ENCODE measurements at regions not wholly inside any gene's neighbourhood (a gene's known extent, or its start where the extent isn't known, plus 50 kb on each side); places are given as distances from the start of the nearest gene placed in this dataset.

DNA sequence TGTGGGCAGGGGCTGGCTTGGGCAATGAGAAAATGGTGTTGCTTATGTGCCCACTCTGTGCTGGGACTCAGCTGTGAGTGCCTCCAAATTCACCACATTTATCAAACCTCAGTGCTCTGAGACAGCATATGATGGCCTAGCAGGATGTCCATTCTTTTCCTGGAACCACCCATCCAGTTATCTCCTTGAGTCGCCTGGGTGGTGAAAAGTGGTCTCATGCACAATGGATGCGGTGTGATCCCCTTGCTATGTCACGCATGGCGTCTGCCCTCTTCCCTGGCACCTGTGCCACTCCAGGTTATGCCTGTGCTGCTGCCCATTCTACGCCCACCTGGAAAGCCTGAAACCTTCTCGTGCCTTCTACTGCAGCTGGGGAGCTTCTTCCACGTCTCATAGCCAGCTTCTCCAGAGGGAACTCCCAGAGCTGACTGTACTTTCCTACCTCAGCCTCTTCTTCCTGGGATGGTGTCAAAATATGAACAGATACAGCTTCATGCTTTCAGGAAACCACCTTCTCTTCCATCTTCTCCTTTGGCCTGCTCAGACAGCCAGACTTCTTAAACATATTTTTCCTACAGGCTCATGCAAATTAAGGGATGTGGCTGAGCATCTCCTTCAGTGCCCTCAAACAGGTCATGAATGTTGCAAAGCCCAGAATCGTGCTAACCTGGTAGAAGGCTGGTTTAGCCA, 147.3 kb downstream of the PFKFB3 start:
- no peak overlapping the region for H4K8ac ChIP-seq (ENCODE audit: low read depth, low read length)
- no peaks in the 10 kb centered on the region for H3K79me2 ChIP-seq (ENCODE audit: control insufficient read depth, insufficient read depth, low read length)
- H3K4me2 ChIP-seq (ENCODE audit: low read length), result no peak overlapping the region
- H3K56ac ChIP-seq (ENCODE audit: low read length), result no peak overlapping the region
- no CpG with 5 or more reads among the region's 8 CpGs for WGBS (ENCODE audit: extremely low coverage, insufficient coverage, low lambda C conversion rate)
- no peaks in the 10 kb centered on the region for H3K36me3 ChIP-seq (ENCODE audit: control insufficient read depth, insufficient read depth, low read length)
- no peak overlapping the region for H2BK120ac ChIP-seq (ENCODE audit: low read depth, low read length)
- no peak overlapping the region for H3K4ac ChIP-seq (ENCODE audit: low read depth, low read length)
- H4K5ac ChIP-seq (ENCODE audit: low read length), result no peak overlapping the region
- H3K23ac ChIP-seq (ENCODE audit: low read length), result no peak overlapping the region
- H3K27me3 ChIP-seq (ENCODE audit: insufficient read depth, low read length, poor library complexity), result no peaks in the 10 kb centered on the region
- H2BK15ac ChIP-seq (replicated peaks; ENCODE audit: low read depth), result no peak overlapping the region
- H3K27ac ChIP-seq (ENCODE audit: low read depth, low read length), result no peak overlapping the region
- DNase-seq, result no peak
- H3K4me3 ChIP-seq (ENCODE audit: low read length), result no peak overlapping the region
- H3K9ac ChIP-seq (ENCODE audit: low read length), result no peak overlapping the region
- H3K79me1 ChIP-seq (ENCODE audit: low read length), result no peaks in the 10 kb centered on the region
- H3K18ac ChIP-seq (ENCODE audit: low read length), result no peak overlapping the region
- H2BK5ac ChIP-seq (ENCODE audit: low read length), result no peak overlapping the region
- H2AK5ac ChIP-seq (ENCODE audit: low read length), result no peak overlapping the region
- no peaks in the 10 kb centered on the region for H3K4me1 ChIP-seq (ENCODE audit: control insufficient read depth, low read depth, low read length)

DNA sequence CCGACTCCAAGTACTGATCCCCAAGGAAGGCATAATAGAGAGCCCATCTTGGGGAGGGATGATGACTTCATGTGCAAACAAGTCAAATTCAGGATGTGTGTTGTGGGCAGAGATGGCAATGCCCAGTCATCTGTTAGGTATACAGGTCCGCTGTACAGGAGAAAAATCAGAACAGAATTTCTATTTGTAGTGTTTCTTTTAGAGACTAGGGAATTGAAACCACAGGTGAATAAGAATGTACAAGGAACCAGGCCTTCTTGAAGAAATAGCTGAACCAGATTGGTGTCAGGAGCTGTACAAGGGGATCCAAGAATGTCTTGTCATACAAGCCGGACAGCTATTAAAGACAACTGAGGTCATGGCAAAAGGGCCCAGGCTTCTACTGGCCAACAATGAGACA, 147.9 kb downstream of the PFKFB3 start:
- H3K56ac ChIP-seq (ENCODE audit: low read length), result no peak overlapping the region
- no CpG with 5 or more reads among the region's 3 CpGs for WGBS (ENCODE audit: extremely low coverage, insufficient coverage, low lambda C conversion rate)
- H3K4me1 ChIP-seq (ENCODE audit: control insufficient read depth, low read depth, low read length), result no peaks in the 10 kb centered on the region
- H3K27ac ChIP-seq (ENCODE audit: low read depth, low read length), result no peak overlapping the region
- H3K27me3 ChIP-seq (ENCODE audit: insufficient read depth, low read length, poor library complexity), result no peaks in the 10 kb centered on the region
- no peak for DNase-seq
- no peaks in the 10 kb centered on the region for H3K79me2 ChIP-seq (ENCODE audit: control insufficient read depth, insufficient read depth, low read length)
- H3K4ac ChIP-seq (ENCODE audit: low read depth, low read length), result no peak overlapping the region
- no peak overlapping the region for H3K4me2 ChIP-seq (ENCODE audit: low read length)
- no peak overlapping the region for H3K18ac ChIP-seq (ENCODE audit: low read length)
- H2BK15ac ChIP-seq (replicated peaks; ENCODE audit: low read depth), result no peak overlapping the region
- no peak overlapping the region for H3K4me3 ChIP-seq (ENCODE audit: low read length)
- no peak overlapping the region for H4K8ac ChIP-seq (ENCODE audit: low read depth, low read length)
- no peak overlapping the region for H4K5ac ChIP-seq (ENCODE audit: low read length)
- no peaks in the 10 kb centered on the region for H3K79me1 ChIP-seq (ENCODE audit: low read length)
- H3K36me3 ChIP-seq (ENCODE audit: control insufficient read depth, insufficient read depth, low read length), result no peaks in the 10 kb centered on the region
- H2BK5ac ChIP-seq (ENCODE audit: low read length), result no peak overlapping the region
- H3K9ac ChIP-seq (ENCODE audit: low read length), result no peak overlapping the region
- H3K23ac ChIP-seq (ENCODE audit: low read length), result no peak overlapping the region
- no peak overlapping the region for H2AK5ac ChIP-seq (ENCODE audit: low read length)
- no peak overlapping the region for H2BK120ac ChIP-seq (ENCODE audit: low read depth, low read length)

DNA sequence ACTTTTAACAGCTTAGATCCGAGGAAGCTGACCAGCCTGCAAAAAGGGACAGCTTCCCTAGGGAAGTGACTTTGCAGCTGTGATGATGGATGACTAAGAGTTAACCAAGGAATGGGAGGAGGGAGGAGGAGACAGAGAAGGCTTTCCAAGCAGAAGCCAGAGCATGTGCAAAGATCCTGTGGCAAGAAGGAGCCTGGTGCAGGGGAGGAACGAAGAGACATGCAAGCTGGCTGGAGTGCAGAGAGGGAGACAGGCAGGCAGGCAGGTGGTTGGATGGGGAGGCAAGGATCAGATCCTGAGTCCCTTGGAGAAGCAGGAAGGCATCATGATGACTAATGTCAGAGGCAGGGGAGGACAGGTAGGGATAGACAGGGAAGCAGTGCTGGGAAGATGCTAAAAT, 148.8 kb downstream of the PFKFB3 start:
- Histone ChIP-seq H4K8ac (ENCODE audit: low read depth, low read length) (no peak overlapping the region), H3K9ac (ENCODE audit: low read length) (no peak overlapping the region), H2AK5ac (ENCODE audit: low read length) (no peak overlapping the region), H3K79me1 (ENCODE audit: low read length) (no peaks in the 10 kb centered on the region), H3K23ac (ENCODE audit: low read length) (no peak overlapping the region), H3K4me3 (ENCODE audit: low read length) (no peak overlapping the region), H2BK120ac (ENCODE audit: low read depth, low read length) (no peak overlapping the region), H2BK15ac (replicated peaks; ENCODE audit: low read depth) (no peak overlapping the region), H4K5ac (ENCODE audit: low read length) (no peak overlapping the region), H2BK5ac (ENCODE audit: low read length) (no peak overlapping the region), H3K4ac (ENCODE audit: low read depth, low read length) (no peak overlapping the region), H3K79me2 (ENCODE audit: control insufficient read depth, insufficient read depth, low read length) (no peaks in the 10 kb centered on the region), H3K4me2 (ENCODE audit: low read length) (no peak overlapping the region), H3K27ac (ENCODE audit: low read depth, low read length) (no peak overlapping the region), H3K56ac (ENCODE audit: low read length) (no peak overlapping the region), H3K36me3 (ENCODE audit: control insufficient read depth, insufficient read depth, low read length) (no peaks in the 10 kb centered on the region), H3K18ac (ENCODE audit: low read length) (no peak overlapping the region), H3K4me1 (ENCODE audit: control insufficient read depth, low read depth, low read length) (no peaks in the 10 kb centered on the region), H3K27me3 (ENCODE audit: insufficient read depth, low read length, poor library complexity) (no peaks in the 10 kb centered on the region)
- no peak for DNase-seq
- no CpG with 5 or more reads among the region's 2 CpGs for WGBS (ENCODE audit: extremely low coverage, insufficient coverage, low lambda C conversion rate)

DNA sequence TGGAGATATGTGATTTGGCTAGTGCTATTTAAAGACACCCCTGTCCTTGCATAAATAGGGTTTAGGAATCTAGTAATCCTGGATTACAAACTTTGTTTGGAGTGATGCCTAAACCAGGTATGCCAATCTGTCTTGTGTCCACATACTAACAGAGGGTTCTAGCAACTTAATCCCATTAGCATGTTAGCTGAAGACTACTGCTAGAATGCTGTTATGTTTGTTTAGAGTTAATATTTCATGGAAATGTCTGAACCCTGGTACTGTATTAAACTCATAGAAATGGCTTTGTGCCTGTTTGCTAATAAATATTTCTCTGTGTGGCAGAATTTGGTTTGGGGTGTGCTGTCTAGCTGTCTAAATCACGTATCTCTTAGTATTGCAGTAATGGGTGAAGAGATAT, 150.8 kb downstream of the PFKFB3 start:
- no peak overlapping the region for H4K8ac ChIP-seq (ENCODE audit: low read depth, low read length)
- no peaks in the 10 kb centered on the region for H3K79me1 ChIP-seq (ENCODE audit: low read length)
- H3K27me3 ChIP-seq (ENCODE audit: insufficient read depth, low read length, poor library complexity), result no peaks in the 10 kb centered on the region
- H2BK120ac ChIP-seq (ENCODE audit: low read depth, low read length), result no peak overlapping the region
- no peak overlapping the region for H3K27ac ChIP-seq (ENCODE audit: low read depth, low read length)
- H3K4me2 ChIP-seq (ENCODE audit: low read length), result no peak overlapping the region
- no peak overlapping the region for H2BK15ac ChIP-seq (replicated peaks; ENCODE audit: low read depth)
- no peak overlapping the region for H4K5ac ChIP-seq (ENCODE audit: low read length)
- H3K4ac ChIP-seq (ENCODE audit: low read depth, low read length), result no peak overlapping the region
- H3K4me1 ChIP-seq (ENCODE audit: control insufficient read depth, low read depth, low read length), result no peaks in the 10 kb centered on the region
- no peak overlapping the region for H3K18ac ChIP-seq (ENCODE audit: low read length)
- no peak overlapping the region for H2BK5ac ChIP-seq (ENCODE audit: low read length)
- no CpG with 5 or more reads among the region's 1 CpG for WGBS (ENCODE audit: extremely low coverage, insufficient coverage, low lambda C conversion rate)
- no peaks in the 10 kb centered on the region for H3K36me3 ChIP-seq (ENCODE audit: control insufficient read depth, insufficient read depth, low read length)
- DNase-seq, result no peak
- no peaks in the 10 kb centered on the region for H3K79me2 ChIP-seq (ENCODE audit: control insufficient read depth, insufficient read depth, low read length)
- no peak overlapping the region for H3K23ac ChIP-seq (ENCODE audit: low read length)
- no peak overlapping the region for H2AK5ac ChIP-seq (ENCODE audit: low read length)
- no peak overlapping the region for H3K4me3 ChIP-seq (ENCODE audit: low read length)
- H3K56ac ChIP-seq (ENCODE audit: low read length), result no peak overlapping the region
- no peak overlapping the region for H3K9ac ChIP-seq (ENCODE audit: low read length)

DNA sequence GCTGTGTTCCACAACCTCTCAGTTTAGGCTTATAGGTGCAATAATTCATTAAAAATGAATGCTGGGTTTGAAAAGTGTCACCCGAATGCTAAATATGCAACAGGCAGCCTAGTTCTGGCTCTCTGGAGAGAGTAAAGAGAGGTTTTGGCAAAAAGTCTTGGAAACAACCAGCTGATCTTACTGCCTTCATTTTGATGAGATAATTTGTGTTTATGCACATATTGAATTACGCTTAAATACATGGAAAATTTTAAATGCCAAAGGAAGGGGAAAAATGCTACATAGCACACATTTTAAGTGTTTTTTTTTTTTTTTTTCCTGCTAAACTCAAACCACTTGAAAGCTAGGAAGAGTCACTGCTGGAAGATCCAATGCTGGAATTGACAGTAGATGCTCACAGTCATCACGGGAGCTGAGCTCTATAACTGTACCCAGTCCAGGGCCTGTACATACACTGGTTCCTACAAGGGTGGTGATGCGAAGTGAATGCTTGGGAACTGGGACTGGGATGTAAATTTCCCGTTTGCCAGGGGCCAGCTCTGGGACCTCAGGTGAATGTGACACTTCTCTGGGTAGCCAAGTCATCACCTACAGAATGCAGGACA, 151.5 kb downstream of the PFKFB3 start:
- Histone ChIP-seq H3K4me1 (ENCODE audit: control insufficient read depth, low read depth, low read length) (no peaks in the 10 kb centered on the region), H3K79me1 (ENCODE audit: low read length) (no peaks in the 10 kb centered on the region), H3K23ac (ENCODE audit: low read length) (no peak overlapping the region), H3K4ac (ENCODE audit: low read depth, low read length) (no peak overlapping the region), H3K4me2 (ENCODE audit: low read length) (no peak overlapping the region), H3K9ac (ENCODE audit: low read length) (no peak overlapping the region), H2AK5ac (ENCODE audit: low read length) (no peak overlapping the region), H2BK15ac (replicated peaks; ENCODE audit: low read depth) (no peak overlapping the region), H3K27ac (ENCODE audit: low read depth, low read length) (no peak overlapping the region), H2BK120ac (ENCODE audit: low read depth, low read length) (no peak overlapping the region), H3K79me2 (ENCODE audit: control insufficient read depth, insufficient read depth, low read length) (no peaks in the 10 kb centered on the region), H2BK5ac (ENCODE audit: low read length) (no peak overlapping the region), H3K4me3 (ENCODE audit: low read length) (no peak overlapping the region), H3K27me3 (ENCODE audit: insufficient read depth, low read length, poor library complexity) (no peaks in the 10 kb centered on the region), H3K56ac (ENCODE audit: low read length) (no peak overlapping the region), H4K5ac (ENCODE audit: low read length) (no peak overlapping the region), H3K18ac (ENCODE audit: low read length) (no peak overlapping the region), H4K8ac (ENCODE audit: low read depth, low read length) (no peak overlapping the region), H3K36me3 (ENCODE audit: control insufficient read depth, insufficient read depth, low read length) (no peaks in the 10 kb centered on the region)
- no peak for DNase-seq
- WGBS (ENCODE audit: extremely low coverage, insufficient coverage, low lambda C conversion rate), result no CpG with 5 or more reads among the region's 5 CpGs

All from mesendoderm (in vitro differentiated cells).